HG02943 (cell line): ENCODE measurements at regions not wholly inside any gene's neighbourhood (a gene's known extent, or its start where the extent isn't known, plus 50 kb on each side); places are given as distances from the start of the nearest gene placed in this dataset.
"Not testable (repeated sequence)": the region's sequence is repeated elsewhere in the genome, so short reads cannot be mapped to it uniquely, and the experiment has no call there.

ENCODE experiments used
- ATAC-seq: cut with Tn5 transposase; IDR thresholded peaks from one replicate; pipeline ENCODE4 v1.9.1; 2021; ENCODE audit warnings: mild to moderate bottlenecking, low read depth, moderate library complexity; ENCODE audit not compliant: unreplicated experiment

DNA sequence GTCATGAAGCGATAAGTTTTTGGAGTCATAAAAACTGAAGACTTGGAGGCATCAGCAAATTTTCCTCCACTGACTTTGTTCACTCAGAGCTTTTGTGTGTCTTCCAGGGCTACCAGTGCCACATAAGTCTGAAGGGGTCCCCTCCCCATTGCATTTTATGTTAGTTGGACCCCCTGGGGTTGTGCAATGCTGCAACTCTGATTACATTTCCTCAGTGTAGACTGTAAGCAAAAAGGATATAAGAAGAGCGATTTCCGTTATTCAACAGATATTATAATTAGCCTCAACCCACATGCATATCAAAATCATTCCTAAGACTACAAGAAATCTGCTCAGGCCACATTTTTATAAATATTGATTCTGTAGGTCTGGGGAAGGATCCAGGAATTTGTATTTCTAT is 324.0 kb downstream of the TDRD3 start:
- no peak for ATAC-seq

- no peak for ATAC-seq
Observed at GRCh38 chr13:60720590-60720989, 323.6 kb downstream of the TDRD3 start.

- ATAC-seq: no peak
Observed at GRCh38 chr13:60716313-60716712, 319.3 kb downstream of the TDRD3 start.

- ATAC-seq: no peak
Observed at GRCh38 chr13:60707878-60708277, 310.9 kb downstream of the TDRD3 start.

GRCh38 chr13:60701895-60702294 is 304.9 kb downstream of the TDRD3 start:
- no peak for ATAC-seq

- ATAC-seq: no peak
Observed at GRCh38 chr13:60700994-60701393, 304.0 kb downstream of the TDRD3 start.

GRCh38 chr13:60699636-60700035 is 302.6 kb downstream of the TDRD3 start:
- ATAC-seq: no peak

DNA sequence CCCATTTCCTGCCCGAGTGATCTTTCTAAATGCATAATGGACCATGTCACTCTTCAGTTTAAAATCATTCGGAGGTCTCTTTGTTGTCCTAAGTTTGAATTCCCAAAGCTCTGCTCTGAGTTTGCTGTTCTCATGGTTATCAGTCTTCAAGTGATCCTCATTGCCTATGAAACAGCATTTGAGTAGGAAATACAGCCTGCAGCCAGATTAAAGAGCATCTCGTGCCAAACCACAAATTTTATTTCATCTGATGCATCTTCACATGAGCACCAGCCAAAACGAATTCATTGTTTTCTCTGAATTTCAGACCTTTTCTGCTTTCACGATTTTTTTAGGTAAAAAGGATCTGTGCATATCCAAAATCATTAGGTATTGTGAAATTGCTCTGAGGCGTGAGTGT is 299.6 kb downstream of the TDRD3 start:
- no peak for ATAC-seq

GRCh38 chr13:60691268-60691667 is 294.2 kb downstream of the TDRD3 start:
- ATAC-seq: no peak

- ATAC-seq: no peak
Observed at GRCh38 chr13:60690604-60691003, 293.6 kb downstream of the TDRD3 start.

DNA sequence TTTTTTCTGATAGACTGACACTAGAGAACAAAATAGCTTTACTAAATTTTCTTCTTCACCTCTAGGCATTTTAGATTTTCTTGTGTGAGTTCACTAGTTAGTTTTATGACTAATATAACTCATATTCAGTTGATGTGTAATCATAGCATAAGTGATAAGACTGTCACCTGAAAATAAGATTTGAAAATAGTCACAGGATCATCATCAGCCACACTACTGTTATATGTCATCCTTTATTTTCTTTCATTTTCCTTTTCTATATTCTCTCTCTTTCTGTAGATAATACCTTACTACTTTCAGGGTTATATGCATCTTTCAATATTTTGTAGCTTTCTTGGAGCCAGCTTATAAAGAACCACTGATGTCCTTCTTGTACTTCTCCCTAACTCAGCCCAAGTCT is 292.6 kb downstream of the TDRD3 start:
- ATAC-seq: no peak

- no peak for ATAC-seq
Observed at GRCh38 chr13:60689076-60689475, 292.1 kb downstream of the TDRD3 start.

DNA sequence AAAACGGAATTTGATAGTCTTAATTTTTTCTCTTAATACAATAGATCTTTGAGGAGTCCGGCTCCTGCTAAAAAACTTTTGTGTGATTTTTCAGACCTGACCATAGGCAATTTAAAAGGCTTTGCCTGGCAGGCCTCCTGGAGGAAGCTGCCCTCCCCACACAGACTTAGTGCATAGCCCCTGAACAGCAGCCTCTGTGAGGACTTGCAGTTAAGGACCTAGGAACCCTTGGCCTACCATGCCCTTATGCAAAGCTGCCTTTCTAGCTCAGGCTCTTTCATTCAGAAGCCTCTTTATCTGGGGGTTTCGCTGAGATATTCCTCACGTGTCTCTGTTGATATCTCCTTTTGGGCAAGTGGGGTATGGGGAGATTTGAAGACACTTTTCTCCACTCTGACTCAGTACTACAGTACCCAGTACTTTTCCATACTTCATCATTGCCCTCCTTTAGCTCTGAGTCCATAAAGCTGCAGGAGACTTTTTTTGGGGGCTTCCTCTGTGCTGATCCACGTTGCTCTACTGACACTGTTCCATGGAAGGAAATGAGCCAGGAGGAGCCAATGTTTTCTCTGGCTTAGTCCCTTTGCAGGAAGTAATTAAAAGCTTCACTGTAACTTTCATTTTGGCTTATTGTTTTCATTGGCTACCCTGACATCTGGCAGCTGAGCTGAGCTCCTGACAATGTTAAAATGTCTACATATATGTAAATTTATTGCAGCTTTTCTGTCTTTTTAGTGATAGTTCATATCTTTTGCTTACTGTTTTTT is 283.1 kb downstream of the TDRD3 start:
- ATAC-seq: no peak

DNA sequence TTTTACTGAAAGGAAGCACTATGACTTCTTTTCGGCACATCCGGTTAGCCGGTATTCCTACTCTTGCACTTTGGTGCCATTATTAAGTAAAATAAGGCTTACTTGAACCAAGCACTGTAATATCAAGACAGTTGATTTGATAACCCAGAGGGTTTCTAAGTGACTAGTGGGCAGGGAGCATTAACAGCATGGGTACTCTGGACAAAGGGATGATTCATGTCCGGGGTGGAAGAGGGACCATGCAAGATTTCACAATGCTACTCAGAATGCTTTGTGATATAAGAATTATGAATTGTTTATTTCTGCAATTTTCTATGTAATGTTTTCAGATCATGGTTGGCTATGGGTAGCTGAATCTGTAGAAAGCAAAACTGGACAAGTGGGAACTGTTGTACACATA is 282.1 kb downstream of the TDRD3 start:
- no peak for ATAC-seq

DNA sequence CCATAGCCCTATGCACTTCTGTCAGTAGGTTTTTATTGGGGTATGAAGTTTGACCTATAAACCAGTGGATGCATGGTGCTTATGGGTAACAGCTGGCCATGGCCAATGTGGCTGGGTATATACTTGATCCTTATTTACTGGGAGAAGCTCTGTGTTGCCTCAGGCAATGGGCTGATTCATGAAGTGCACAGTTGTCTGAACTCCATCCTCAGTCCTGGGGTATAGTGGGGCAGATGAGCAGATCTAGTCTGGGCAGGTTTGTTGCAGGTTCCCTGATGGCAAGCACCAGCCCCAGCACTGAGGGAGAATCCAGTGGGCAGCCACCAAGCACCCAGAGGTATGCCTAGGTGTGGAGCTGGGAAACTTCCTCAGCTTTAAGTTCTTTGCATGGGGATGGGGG is 274.4 kb downstream of the TDRD3 start:
- ATAC-seq: no peak

GRCh38 chr13:60663788-60664187 is 266.8 kb downstream of the TDRD3 start:
- ATAC-seq: no peak

DNA sequence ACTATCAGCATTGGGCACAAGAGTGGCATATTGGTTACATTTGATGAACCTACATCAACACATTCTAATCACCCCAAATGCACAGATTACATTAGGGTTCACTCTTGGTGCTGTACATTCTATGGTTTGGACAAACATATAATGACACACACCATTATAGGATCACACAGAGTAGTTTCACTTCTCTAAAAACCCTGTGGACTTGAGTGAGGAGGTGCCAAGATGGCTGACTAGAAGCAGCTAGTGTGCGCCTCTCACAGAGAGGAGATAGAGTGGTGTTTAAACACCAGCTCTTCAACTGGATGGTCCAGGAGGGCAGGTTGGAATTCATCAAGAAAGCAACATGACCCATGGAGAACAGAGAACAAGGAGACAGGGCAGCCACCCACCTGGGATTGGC is 265.6 kb downstream of the TDRD3 start:
- no peak for ATAC-seq

DNA sequence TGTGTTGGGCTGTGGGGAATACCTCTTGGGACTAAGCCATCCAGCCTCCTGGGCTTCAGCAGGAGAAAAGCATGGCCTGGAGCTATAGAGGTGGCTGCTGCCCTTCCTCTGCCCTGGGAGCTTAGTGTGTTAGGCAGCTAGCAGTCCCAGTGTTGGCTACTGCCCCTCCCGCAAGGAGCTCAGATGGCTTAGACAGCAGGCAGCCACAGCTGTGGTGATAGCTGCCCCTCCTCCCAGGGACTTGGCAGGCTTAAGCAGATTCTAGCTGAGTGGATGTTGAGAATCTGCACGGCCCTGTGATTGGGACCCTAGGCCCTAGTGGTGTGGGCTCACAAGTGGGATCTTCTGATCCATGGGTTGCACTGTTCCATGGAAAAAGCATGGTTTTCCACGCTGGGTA is 264.5 kb downstream of the TDRD3 start:
- ATAC-seq: no peak

GRCh38 chr13:60657586-60657985 is 260.6 kb downstream of the TDRD3 start:
- ATAC-seq: not testable (repeated sequence)

DNA sequence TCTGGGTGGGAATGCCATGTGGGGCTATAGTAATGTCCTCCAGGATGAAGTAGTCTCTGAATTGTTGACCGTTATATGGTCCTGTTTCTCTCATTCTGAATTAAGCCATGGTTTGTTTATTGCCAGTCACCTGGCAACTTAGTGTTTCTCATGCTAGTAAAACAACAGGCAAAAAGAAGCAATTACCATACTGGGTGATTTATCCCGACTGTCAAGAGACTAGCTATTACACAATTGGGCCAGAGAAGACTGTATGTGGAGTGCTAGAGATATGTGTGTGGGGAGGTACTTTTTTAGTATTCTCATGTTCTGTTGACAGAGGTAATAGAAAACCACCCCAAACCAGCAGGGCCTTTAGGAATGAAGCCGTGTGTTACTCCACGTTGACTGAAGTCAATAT is 258.2 kb downstream of the TDRD3 start:
- ATAC-seq: no peak

DNA sequence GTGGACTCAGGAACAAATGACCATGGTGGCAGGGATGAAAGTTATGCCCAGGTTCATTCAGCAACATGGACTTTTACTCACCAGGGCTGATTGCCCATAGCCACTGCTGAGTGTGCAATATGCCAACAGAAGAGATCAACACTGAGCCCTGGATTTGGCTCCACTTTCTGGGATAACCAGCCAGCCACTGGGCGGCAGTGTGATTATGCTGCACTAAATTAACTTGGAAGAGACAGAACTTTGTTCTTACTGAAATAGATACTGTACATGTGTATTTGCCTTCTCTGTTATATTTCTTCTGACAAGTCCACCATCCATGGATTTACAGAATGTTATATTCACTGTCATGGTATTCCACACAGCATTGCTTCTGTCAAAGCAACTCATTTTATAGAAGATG is 257.4 kb downstream of the TDRD3 start:
- no peak for ATAC-seq

GRCh38 chr13:60647547-60647946 is 250.5 kb downstream of the TDRD3 start:
- ATAC-seq: no peak

DNA sequence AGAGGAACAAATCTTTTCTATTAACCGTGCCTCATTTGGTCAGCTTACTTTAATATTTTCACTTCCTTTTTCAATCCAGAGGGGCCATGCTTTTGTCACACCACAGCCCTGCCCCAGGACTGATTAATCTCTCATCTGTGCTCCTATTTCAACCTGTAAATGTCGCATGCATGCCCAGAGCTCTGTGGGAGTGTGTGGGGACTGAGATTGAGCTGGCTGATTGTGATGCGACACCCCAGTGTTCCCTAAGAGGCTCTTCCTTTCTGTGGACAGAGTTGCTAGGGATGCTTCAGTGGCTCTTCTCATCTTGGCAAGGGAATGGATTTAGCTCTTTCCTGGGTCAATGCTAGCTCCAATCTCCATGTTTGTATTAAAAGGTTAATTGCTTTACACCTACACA is 249.6 kb downstream of the TDRD3 start:
- ATAC-seq: no peak
